ENCODE measurements at regions not wholly inside any gene's neighbourhood (a gene's known extent, or its start where the extent isn't known, plus 50 kb on each side); places are given as distances from the start of the nearest gene placed in this dataset.

DNA sequence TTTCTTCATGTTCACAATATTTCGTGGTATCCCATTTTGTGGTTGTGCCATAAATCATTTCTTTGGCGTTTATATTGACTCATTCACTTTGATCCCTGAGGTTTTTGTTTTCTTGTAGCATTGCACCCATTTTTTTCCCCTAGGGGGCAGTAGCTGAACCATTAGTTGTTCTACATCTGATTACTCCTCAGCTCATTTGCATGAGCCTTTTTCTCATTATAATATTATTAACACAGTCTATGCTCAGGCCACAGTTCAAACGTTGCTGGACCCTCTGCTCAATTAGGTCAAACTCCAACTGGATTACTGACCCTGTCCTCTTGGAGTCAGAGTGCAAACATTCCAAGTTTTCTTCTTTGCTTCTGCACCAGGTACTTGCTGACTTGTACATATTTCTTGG lies 475.4 kb upstream of the SEL1L start:
- TF ChIP-seq POLR2A (IDR thresholded peaks at IDR 0.05; ENCODE audit: low read depth, low read length) = no peak
- TF ChIP-seq POLR2AphosphoS5 (IDR thresholded peaks at IDR 0.05; ENCODE audit: low read depth, low read length) = no peak
- no peak for TF ChIP-seq TAF1 (IDR thresholded peaks at IDR 0.05; ENCODE audit: borderline replicate concordance, low read depth, low read length)
